Stimulated activated CD4-positive, alpha-beta T cell treated with anti-CD3 and anti-CD28 coated beads, Interleukin-4, amount 100 ng/mL, for 4 hours (primary cell): ENCODE measurements at regions not wholly inside any gene's neighbourhood (a gene's known extent, or its start where the extent isn't known, plus 50 kb on each side); places are given as distances from the start of the nearest gene placed in this dataset.
"Not testable (repeated sequence)": the region's sequence is repeated elsewhere in the genome, so short reads cannot be mapped to it uniquely, and the experiment has no call there.

Experiments
- DNase-seq, 2 experiments: peaks; one replicate each; pipeline ENCODE4 v3.0.0-alpha.2; 2020

GRCh38 chr5:104327801-104328200, 765.2 kb upstream of the NUDT12 start:
- no peak for DNase-seq

- DNase-seq, result no peak
Observed at GRCh38 chr5:104326966-104327365, 764.4 kb upstream of the NUDT12 start.

- no peak for DNase-seq
Observed at GRCh38 chr5:104325356-104325755, 762.8 kb upstream of the NUDT12 start.

GRCh38 chr5:104316676-104317075, 754.1 kb upstream of the NUDT12 start:
- not testable (repeated sequence) for DNase-seq

GRCh38 chr5:104312481-104312880, 749.9 kb upstream of the NUDT12 start:
- no peak for DNase-seq

GRCh38 chr5:104305602-104306001, 743.0 kb upstream of the NUDT12 start:
- DNase-seq, result no peak

- DNase-seq, result no peak
Observed at GRCh38 chr5:104299998-104300706, 737.6 kb upstream of the NUDT12 start.

- no peak for DNase-seq
Observed at GRCh38 chr5:104298518-104298917, 735.9 kb upstream of the NUDT12 start.

- no peak for DNase-seq
Observed at GRCh38 chr5:104297076-104297475, 734.5 kb upstream of the NUDT12 start.

- no peak for DNase-seq
Observed at GRCh38 chr5:104295991-104296390, 733.4 kb upstream of the NUDT12 start.

GRCh38 chr5:104283136-104283535, 720.5 kb upstream of the NUDT12 start:
- DNase-seq, result no peak

- no peak for DNase-seq
Observed at GRCh38 chr5:104273725-104274124, 711.1 kb upstream of the NUDT12 start.

- DNase-seq, result no peak
Observed at GRCh38 chr5:104267320-104268015, 704.9 kb upstream of the NUDT12 start.

GRCh38 chr5:104266161-104266560, 703.6 kb upstream of the NUDT12 start:
- DNase-seq, result no peak

GRCh38 chr5:104265531-104266140, 703.0 kb upstream of the NUDT12 start:
- no peak for DNase-seq

- DNase-seq, result no peak
Observed at GRCh38 chr5:104247260-104247659, 684.7 kb upstream of the NUDT12 start.

GRCh38 chr5:104241046-104241445, 678.5 kb upstream of the NUDT12 start:
- no peak for DNase-seq

GRCh38 chr5:104237586-104237985, 675.0 kb upstream of the NUDT12 start:
- DNase-seq, result no peak

- DNase-seq, result no peak
Observed at GRCh38 chr5:104223885-104224773, 661.5 kb upstream of the NUDT12 start.

- no peak for DNase-seq
Observed at GRCh38 chr5:104218200-104218599, 655.6 kb upstream of the NUDT12 start.

GRCh38 chr5:104213216-104213615, 650.6 kb upstream of the NUDT12 start:
- DNase-seq, result no peak

GRCh38 chr5:104199771-104200170, 637.2 kb upstream of the NUDT12 start:
- DNase-seq, result no peak

- no peak for DNase-seq
Observed at GRCh38 chr5:104198156-104198555, 635.6 kb upstream of the NUDT12 start.
